Retinal pigment epithelial cell (primary cell): ENCODE measurements at regions not wholly inside any gene's neighbourhood (a gene's known extent, or its start where the extent isn't known, plus 50 kb on each side); places are given as distances from the start of the nearest gene placed in this dataset.

Source experiments
- DNase-seq: peaks from one replicate; pipeline ENCODE4 v3.0.0-alpha.2; 2010; ENCODE audit warnings: low read depth
- H3K4me3 ChIP-seq: 2 replicates; pipeline ENCODE4 v1.5.1; 2011; ENCODE audit warnings: mild to moderate bottlenecking, low read length, control low read depth, moderate library complexity
- CTCF ChIP-seq: conservative IDR thresholded peaks from 2 replicates; pipeline ENCODE4 v1.5.1; 2011; ENCODE audit warnings: low read depth, low read length, control low read depth, inconsistent platforms

DNA sequence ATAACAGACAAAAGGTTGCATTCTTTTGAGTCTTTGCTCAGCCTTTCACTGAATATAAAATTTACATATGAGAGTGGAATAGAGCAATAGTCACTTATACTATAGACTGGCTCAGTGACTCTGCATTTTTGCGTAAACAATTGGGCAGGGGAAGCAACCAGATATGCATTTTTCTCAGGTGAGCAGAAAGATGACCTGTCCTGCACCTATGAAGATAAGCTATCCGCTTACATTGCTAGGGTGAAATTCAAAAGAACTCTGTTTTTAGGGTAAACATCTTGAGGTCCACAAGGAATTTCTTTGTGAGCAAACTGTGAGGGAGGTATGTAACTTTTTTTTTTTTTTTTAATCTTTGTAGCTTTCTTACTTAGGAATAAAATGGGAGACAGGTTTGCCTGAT lies 602.4 kb upstream of the PRKX start:
- no peak for DNase-seq
- TF ChIP-seq CTCF: no peak
- H3K4me3 ChIP-seq: no peak overlapping the region

DNA sequence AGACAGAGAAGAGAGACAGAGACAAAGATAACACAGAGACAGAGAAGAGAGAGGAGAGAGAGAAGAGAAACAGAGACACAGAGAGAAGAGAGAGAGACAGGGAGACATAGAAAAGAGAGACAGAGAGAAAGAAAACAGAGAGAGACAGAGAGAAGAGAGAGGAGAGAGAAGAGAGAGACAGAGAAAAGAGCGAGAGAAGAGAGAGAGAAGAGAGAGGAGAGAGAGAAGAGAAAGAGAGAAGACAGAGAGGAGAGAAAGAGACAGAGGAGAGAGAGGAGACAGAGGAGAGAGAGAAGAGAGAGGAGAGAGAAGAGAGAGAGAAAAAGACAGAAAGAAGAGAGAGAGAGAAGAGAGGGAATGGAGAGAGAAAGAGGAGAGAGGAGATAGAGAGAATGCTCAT lies 601.1 kb upstream of the PRKX start:
- TF ChIP-seq CTCF: no peak
- DNase-seq: no peak

GRCh38 chrX:4277122-4277521 lies 563.7 kb upstream of the PRKX start:
- DNase-seq: no peak
- no peak for TF ChIP-seq CTCF
- no peak overlapping the region for H3K4me3 ChIP-seq

More for the DNA sequence above, 601.1 kb upstream of the PRKX start:
- H3K4me3 ChIP-seq: no peak overlapping the region

GRCh38 chrX:4268676-4269075 lies 555.2 kb upstream of the PRKX start:
- no peak for TF ChIP-seq CTCF
- H3K4me3 ChIP-seq: no peak overlapping the region
- DNase-seq: no peak

- DNase-seq: no peak
- TF ChIP-seq CTCF: no peak
- no peak overlapping the region for H3K4me3 ChIP-seq
These were observed 551.6 kb upstream of the PRKX start for GRCh38 chrX:4265036-4265435.

GRCh38 chrX:4263030-4263803 lies 549.8 kb upstream of the PRKX start:
- no peak for DNase-seq
- TF ChIP-seq CTCF: peak; percentile 12
- H3K4me3 ChIP-seq: no peak overlapping the region

DNA sequence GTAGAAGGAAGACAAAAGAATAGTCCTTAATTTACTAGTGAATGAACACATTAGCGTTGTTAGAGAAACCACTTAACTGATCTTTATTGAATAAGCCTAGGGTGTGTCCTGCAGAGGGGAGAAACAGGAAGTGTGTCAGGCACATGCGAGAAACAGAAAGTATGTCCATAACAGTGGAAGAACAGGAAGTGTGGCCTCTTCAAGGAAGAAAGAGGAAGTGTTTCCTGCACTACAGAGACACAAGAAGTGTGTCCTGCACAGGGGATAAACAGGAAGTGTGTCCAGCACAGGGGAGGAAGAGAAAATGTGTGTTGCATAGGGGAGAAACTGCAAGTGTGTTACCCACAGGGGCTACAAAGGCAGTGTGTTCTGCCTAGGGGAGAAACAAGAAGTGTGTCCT lies 539.6 kb upstream of the PRKX start:
- no peak overlapping the region for H3K4me3 ChIP-seq
- no peak for TF ChIP-seq CTCF
- no peak for DNase-seq
